Right forelimb (tissue), 1 donor: ENCODE measurements at regions not wholly inside any gene's neighbourhood (a gene's known extent, or its start where the extent isn't known, plus 50 kb on each side); places are given as distances from the start of the nearest gene placed in this dataset.

ENCODE experiments used
- DNase-seq: peaks from one replicate; pipeline ENCODE4 v3.0.0-alpha.2; 2018

DNA sequence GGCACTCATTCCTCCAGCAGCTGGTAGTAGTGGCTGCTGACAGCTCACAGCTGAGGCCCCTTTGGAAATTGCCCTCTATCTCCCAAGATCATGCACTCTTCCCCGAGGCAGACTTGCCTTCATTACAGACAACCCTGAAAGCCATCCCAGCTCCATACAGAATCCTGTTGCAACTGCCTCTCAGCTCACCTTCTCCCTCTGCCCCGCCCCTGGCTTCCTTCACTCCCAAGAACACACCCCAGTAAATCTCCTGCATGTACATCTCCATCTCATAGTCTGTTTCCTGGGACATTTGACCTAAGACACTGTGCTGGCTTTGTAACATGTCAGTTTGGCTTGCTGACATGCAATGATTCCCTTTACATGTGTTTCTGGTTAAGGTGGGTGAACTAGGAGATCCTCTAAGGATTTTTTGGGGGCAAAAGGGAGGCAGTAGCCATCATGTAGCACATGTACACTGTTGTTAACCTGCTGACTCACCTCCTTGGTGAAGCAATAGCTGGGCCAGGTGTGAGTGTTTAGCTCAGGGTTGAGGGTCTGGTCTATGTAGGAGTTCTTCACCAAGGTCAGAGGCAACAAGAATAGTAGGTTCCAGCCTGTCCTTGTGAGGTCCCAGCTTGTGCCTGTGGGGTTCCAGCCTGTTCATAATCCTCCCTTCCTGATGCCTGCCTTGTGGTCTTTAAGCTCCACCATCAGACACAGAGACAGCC, 179.6 kb downstream of the CSNK2A3 start:
- DNase-seq, result no peak

DNA sequence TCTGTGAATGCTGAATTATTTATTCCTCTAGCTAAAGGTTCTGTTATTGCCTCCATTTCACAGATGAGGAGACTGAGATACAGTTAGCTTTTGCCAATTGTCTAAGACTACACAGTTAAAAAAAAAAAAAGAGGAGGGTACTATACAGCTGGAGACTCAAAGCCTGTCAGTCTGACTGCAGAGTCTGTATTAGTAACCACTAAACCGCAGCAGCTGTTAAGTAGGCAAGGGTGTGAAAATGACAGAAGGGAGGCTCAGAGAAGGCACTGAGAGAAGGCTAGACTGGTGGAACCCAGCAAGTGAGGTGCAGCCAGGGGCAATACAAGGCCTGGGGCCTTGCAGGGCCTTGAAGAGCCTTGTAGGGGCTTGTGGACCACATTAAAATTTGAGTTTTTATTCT, 181.2 kb downstream of the CSNK2A3 start:
- DNase-seq, result no peak

DNA sequence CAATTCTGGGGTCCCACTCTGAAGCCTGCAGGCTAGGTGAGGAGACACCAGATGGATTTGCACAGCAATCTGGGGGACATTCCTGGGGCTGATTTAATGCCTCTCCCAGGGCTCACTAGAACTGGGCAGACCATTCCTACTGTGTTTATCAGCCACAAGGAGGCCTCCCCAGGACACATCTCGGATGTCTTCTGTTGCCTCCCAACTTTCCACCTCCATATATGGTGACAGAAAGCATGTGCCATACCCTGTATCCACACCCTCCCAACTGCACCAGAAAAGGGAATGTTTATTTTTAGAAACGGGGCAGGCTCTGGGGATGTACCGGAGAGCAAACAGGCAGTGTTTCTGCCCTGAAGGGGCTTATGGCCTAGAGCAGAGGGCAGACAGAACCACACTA, 181.8 kb downstream of the CSNK2A3 start:
- DNase-seq, result no peak

DNA sequence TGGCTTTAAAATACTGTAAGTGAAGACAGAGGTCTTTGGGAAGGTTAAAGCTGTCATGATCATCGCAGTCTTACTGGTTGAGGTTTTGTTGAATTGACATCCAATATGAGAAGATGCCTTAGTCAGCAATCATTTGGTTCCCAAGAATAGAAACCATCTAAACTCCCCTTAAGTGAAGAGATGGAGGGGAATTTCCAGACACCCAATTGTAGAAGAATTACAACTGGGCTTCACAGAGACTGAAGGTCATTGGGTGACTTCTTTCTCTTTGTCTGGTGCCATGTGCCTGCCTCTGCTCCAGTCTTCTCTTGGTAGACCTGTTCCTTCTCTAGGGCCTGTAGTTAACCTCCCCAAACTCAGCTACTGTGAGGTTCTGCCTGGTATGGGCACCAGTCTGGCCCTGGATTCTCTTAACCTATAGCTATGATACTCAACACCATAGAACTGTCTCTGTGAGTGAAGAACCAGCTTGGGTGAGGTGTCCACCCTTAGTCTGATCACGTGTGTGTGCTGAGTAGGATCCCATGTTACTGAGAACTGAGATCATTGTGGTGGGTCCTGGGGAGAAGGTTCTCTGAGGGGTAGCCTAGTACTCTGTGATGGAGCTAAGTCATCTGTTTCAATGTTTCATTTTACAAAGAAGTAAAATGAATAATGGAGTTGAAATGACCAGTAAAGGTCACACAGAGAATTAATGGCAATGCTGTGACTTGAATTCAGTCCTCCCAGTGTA, 182.5 kb downstream of the CSNK2A3 start:
- no peak for DNase-seq

DNA sequence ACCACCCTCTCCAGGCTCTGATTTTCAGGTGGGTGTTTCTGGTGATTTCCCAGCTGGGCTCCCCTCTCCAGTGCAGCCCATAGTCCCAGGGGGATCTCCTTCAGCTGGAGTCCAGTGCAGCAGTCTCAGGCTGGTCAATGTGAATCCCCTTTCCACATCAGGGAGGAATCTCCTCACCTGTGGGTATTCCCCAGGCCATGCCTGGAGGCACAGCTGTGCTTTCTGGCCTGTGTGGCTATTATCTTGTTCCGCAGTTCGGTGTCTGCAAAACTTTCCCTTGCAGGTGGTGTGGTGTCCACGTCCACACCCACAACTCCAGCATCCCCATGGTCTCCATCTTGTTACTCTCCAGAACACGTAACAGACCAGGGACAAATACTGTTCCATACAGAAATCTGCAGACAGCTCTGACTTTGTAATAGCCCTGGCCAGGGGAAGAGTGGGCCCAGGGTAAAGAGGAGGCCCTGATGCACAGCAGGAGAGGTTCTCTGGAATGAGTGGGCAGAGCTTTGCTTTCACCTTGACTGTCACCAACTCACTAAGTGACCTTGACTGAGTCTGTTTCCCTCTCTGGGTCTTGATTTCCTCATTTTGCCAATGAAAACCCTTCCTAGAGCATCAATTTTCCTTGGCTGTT, 183.2 kb downstream of the CSNK2A3 start:
- no peak for DNase-seq

DNA sequence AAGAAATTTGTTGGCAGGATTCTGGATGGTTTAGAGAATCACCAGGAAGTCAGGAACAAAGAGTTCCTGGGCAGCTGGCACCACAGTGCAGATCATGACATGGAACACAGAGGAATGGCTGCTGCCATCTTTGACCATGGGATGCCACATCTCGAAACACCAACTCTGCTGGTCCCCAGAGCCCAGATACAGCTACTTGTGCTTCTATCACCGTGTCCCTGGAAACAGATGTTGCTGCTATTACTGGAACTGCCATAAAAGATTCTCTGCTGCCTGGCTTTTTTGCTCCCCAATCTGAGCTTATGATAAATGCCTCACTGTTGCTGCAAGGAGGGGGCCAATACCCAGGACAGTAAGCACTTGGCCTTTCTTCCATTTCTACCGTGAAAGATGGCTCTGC, 185.2 kb downstream of the CSNK2A3 start:
- DNase-seq, result no peak

DNA sequence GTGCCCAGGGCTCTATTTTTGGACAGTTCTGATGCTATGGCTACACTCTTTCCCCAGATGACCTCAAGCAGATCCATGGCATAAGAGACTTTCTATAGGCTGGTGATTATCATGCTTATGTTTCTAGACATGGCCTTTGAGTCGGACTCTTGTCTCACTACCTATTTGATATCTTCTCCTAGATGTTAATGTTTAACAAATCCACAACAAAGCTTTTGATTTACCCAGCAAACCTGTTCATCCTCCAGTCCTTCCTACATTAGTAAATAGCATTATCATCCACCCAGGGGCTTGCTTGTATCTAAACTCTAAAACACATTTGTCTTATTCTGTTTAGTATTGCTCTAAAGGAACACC, 188.7 kb downstream of the CSNK2A3 start:
- DNase-seq, result no peak

DNA sequence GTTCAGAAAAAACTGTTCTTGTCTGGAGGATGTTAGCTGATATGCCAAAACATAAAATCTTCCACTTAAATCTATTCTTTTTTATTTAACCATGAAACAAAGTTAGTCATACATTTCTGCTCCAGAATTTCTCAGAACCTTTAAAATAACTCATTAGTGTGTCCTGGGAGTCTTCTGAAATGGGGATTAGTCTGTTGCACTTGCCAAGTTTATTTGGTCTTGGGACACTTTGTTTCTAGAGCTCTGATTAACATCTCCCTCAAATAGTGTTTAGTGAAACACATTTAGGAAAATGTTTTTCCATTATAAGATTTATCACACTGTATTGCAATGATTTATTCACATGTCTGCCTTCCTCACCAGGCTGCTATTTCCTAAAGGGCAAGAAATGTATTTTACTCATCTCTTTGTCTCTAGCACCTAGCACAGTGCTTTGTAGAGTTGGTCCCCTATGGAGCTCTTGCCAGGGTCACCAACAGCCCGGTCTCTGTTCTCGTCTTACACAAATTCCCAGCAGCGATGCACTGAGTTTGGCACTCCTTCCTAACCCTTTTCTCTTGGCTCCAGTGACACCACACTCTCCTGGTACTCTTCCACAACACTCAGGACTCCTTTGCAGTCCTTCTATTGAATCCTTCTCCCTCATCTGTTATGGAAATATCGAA, 189.2 kb downstream of the CSNK2A3 start:
- DNase-seq, result no peak

DNA sequence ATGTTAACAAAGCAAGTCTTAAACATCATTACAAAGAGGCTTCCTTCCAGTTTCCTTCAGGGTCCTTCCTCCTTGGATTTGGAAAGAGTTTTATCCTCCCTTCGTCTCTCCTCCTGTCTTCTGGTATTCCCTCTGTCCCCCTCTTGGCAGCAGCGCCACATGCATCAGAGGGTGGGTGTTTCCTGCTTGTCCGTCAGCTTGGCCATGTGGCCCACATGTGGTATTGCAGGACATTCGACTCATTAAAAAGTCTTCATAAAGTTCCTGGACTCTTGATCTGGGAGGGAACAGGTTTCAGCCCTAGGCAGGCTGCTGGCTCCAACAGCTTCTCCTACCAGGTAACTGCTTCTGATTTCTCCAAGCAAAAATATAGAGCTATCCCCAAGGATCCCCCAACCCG, 189.8 kb downstream of the CSNK2A3 start:
- peak; percentile 51 for DNase-seq

DNA sequence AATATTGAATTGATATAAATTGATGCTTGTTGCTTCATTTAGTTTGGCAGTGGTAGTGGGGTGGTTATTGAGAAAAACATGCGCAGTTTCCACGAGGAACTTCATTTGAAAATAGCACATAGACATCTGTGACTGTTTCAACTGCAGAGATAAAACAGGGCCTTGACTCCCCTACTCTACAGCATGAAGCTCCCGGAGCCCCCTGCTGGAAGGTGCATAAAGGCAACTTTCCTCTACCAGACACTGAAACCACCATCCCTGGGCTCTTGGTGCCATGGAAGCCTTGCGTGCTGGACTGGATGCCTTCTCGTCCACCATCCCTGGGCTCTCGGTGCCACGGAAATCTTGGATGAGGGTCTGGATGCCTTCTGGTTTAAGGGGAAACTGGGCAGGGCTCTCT, 195.9 kb downstream of the CSNK2A3 start:
- DNase-seq, result no peak

DNA sequence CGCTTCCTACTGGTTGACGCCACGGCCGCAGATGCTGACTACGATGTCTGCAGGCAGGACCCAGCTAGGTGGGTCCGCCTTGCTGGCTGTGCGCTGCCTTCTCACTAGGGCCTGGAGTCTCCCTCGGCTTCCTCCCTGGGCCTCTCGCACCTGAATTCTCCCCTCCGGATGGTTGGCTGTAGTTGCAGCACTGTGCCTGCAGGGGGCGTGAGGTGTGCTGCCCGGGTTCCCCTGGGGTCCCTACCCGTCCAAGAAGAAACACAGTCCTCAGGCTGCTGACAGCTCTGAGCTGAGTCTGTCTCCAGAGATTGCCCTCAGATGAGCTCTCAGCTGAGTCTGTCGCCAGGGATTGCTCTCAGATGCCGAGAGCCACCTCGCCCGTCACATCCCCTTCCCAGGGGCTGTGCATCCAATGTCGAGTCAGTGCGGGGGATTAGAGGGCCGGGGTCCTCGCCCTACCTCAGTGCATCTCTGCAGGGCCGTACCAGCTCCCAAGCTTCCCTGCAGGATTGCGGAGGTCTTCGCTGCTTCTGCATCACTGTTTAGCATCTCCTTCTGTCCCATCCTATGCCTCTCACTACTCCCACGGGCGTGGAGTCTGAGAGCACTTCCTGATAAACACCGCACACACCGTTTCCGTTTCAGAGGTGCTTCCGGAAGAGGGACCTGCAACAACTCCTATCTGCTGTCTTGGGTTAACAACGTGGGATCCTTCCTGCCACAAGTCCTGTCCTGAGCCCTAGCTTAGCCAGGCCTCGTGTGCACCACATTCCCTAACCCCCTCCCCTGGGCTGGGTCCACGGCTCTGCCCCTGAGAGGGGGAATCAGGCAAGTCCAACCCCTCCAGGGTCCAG, 196.9 kb downstream of the CSNK2A3 start:
- DNase-seq, result no peak

DNA sequence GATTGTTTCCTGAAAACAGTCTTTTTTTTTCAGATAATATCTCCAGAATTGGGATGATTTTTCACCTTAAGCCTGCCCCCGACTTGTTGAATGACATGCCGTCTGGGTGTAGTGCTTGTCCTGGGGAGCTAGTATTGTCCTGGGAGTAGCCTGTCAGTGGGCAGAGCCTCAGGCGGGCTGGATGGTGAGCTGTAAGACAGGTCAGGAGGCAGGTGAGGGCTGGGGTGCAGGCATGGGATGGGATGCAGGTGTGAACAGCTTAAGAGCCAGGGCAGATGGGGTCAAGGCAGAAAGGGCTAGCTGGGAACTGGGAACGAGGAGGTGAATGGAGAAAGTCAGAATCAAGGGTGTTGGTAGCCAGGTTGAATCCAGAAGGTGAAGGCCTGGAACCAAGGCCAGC, 200.2 kb downstream of the CSNK2A3 start:
- no peak for DNase-seq

DNA sequence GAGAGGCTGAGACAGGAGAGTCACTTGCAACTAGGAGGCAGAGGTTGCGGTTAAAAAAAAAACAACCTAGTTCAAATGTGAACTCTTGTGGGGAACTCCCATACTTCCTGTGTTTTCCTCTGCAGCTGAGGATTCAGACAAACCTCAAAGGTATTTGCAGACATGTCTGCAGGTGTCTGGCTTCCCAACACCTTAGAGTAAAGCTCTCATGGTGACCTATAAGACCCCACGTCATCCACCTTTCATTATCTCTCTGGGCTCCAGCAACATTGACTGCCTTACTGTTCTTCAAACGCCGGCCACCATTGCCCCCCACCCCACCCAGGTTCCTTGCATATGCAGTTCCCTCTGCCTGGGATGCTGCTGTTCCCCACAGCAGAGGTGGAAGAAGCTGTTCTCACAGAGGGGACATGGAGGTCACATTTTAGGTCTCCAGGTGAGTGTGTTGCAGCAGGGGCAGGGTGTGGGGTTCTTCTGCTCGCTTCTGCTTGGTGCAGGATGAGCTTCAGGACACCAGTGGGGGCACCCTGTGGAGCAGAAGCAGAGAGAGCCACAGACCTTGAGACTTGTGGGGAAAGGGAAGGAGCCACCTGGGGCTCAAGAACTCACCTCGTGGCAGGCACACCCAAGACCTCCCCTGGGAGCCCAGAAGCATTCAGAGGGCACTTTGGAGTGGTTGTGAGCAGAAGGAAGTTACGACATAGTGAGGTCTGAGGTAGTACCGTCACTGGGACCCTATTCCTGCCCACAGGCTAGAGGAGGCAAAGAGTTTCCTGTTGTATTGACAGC, 203.2 kb downstream of the CSNK2A3 start:
- DNase-seq, result peak; percentile 7

DNA sequence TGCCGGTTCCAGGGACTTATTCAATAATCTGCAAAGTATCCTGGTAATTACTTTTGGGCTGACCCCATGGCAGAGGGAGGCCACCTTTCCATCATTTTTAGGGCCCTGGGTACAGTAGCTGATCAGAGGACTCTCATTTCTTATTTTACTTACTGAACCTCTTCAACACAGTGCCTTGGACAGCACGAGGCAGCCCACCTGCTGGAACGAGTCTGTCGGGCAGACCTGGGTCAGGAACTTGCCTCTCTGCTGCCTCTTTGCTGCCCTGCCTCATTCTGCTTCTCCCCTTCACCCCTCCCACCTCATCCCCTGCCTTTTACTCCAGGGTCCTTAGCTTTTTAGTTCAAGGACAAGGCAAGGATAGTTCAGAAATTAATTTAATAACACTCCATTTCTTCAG, 204.5 kb downstream of the CSNK2A3 start:
- DNase-seq, result no peak

DNA sequence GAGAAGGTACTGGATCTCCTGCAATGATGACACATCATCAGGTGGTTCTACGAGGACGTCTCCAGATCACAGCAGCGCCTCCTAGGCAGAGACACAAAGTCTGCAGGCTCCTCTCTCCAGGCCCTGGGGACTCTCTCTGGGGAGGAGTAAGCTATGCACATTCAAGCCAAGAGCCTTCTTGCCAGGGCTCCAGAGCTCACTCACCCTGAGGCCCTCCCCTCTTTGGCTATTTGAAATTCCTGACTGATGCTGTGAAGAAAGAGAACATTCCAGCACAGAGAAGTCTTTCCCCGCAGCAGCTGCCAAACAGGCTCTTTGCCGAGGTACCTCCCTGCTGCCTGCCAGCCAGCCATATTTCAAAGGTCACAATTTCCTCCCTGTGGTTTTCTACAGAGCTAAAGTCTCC, 204.9 kb downstream of the CSNK2A3 start:
- DNase-seq, result peak; percentile 81

DNA sequence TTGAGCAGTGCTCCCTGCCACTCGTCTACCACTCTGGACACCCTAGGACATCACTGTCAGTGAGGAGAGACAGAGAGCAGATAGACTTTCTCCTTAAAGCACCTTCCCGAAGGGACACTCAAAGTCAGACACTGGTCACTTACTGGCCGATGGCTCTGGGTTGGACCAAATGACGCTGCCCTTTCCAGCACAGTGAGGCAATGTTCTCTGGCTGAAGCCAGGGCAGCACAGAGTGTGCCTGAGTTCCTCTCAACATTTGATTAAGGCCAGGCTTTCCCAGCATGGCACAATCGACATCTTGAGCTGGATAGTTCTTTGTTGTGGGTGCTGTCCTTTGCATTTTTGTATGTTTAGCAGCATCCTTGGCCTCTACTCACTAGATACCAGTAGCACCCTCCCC, 206.2 kb downstream of the CSNK2A3 start:
- no peak for DNase-seq

DNA sequence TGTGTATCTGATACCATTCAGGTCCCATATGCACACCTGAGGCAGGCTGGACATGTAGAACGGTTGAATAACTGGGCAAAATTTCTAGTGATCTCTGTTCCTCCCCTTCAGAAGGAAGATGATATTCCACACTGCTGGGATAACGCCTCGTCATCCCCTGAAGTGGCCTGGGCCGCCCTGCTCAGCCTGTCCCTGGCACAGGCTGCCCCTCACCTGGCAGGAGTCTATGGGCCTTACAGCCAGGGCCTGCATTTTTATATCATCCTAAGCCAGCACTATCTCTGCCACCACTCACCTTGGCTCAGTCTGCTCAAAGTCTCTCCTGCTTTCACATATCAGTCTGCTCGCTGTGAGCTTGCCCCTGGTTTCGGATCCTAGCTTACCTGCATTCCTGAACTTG, 209.2 kb downstream of the CSNK2A3 start:
- no peak for DNase-seq

DNA sequence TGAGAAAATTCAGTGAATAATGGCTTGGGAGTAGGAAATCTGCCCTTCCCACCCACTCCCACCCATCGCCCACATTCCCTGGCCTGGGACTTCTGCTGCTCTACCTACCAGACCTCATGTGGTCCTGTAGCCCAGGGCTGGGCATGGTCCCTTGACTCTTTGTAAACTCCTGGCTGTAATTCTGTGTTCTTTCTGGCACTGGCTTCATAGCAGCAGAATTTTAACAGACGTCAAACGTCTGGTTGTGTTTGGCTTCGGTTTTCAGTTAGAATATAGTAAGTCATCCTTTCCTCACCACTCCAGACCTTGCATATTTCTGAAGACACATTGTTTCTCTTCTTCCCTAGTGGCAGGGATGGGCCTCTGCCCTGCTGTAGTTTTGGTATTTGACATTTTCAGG, 210.6 kb downstream of the CSNK2A3 start:
- DNase-seq, result no peak

DNA sequence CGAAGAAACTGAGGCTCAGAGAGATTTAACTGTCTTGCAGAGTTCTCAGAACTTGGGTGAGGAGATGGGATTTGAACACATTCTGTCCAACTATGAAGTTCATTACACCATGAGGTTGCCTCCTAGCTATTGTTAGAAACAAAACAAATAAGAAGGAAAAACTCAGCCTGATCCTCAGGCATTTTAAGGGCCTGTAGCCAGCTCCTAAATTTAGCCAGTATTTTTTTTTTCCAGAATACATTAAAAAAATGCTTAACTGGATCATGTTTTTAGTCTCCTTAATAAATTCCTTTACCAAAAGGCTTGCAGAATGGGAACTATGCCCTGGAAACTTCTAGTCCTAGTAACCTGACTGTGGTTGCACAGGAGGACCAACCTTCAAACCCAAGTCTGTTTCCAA, 212.0 kb downstream of the CSNK2A3 start:
- no peak for DNase-seq

DNA sequence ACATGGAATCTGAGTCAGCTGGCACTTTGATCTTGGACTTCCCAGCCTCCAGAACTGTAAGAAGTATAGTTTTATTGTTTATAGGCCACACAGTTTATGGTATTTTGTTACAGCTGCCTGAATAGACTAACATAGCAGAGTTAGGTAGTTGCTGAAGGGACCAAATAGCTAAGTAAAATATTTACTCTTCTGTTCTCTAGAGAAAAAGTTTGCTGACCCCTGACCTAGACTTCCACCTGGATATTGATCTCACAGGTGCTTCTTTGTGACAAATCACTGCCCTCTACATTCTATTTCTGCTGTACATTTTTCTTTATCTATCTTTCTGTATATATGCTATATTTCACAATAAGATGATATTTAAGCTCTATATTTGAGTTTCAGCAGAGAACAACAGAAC, 212.5 kb downstream of the CSNK2A3 start:
- DNase-seq, result no peak

DNA sequence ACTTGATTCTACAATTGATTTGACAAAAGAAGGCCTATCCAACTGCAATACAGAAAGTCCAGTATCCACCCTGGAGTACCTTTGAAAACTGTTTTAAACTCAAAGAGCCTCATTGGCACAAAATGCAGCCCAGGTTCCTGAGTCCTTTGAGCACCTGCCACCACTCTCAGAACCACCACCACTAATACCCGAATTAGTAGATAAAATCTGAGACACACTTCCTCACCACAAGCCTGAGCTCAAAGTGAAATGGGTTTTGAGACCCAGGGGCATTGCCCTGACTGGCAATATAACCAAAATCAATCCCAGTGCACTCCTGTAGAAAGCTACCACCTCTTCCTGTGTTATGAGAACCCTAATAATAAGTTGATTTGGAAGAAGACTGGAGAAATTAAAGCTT, 215.7 kb downstream of the CSNK2A3 start:
- no peak for DNase-seq
